ENCODE measurements at regions not wholly inside any gene's neighbourhood (a gene's known extent, or its start where the extent isn't known, plus 50 kb on each side); places are given as distances from the start of the nearest gene placed in this dataset.
"Not testable (repeated sequence)": the region's sequence is repeated elsewhere in the genome, so short reads cannot be mapped to it uniquely, and the experiment has no call there.

DNA sequence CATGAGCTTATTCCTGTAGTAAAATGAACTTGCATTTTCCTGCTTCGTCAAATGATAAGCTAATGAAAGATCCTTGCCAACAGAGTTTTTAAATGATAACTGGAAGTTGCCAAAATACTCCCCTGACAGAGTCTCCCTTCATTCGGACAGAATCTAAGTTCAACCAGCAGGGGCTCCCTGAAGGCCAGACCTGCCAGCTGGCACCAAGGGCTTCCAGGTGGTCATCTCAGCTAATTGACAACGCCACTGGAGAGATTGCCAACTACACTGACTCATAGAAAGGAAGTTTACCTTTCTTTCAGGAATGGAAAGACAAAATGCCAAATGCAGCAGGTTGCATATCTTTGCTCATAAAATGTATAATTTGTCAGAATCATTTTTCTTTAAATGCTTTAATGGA lies 462.8 kb downstream of the GXYLT1 start:
- no peaks in the 10 kb centered on the region for H3K27me3 ChIP-seq (ENCODE audit: control insufficient read depth in 2 of 2, insufficient read depth in 2 of 2, low read length in 2 of 2)
- H3K9ac ChIP-seq (ENCODE audit: low read depth in 1 of 2, low read length in 2 of 2), result no peak overlapping the region
- H3K4me1 ChIP-seq (ENCODE audit: control insufficient read depth in 2 of 2, insufficient read depth in 2 of 2, low read length in 2 of 2), result no peaks in the 10 kb centered on the region
- H3K36me3 ChIP-seq (ENCODE audit: control insufficient read depth in 2 of 2, insufficient read depth in 2 of 2, low read length in 2 of 2), result no peaks in the 10 kb centered on the region
- no peaks in the 10 kb centered on the region for H3K9me3 ChIP-seq (ENCODE audit: control insufficient read depth in 2 of 2, low read length in 2 of 2)
- no peak overlapping the region for H3K27ac ChIP-seq (ENCODE audit: low read depth in 2 of 2, low read length in 2 of 2)
- H3K4me3 ChIP-seq (ENCODE audit: low read length in 2 of 2), result no peak overlapping the region

DNA sequence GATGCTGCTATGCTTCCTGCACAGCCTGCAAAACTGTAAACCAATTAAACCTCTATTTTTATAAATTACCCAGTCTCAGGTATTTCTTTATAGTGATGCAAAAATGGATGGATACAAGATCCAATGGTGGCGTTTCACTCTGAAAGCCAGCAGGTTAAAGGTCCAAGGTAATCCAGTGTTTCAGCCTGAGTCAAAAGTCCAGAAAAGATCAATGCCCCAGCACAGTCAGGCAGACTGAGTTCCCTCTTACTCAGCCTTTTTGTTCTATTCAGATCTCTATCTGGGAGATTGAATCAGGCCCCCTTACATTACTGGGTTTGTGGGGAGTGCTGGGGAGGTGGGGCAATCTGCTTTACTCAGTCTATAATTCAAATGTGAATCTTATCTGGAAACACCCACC lies 464.5 kb downstream of the GXYLT1 start:
- Histone ChIP-seq H3K9me3 (ENCODE audit: control insufficient read depth in 2 of 2, low read length in 2 of 2) (no peaks in the 10 kb centered on the region), H3K36me3 (ENCODE audit: control insufficient read depth in 2 of 2, insufficient read depth in 2 of 2, low read length in 2 of 2) (no peaks in the 10 kb centered on the region), H3K27me3 (ENCODE audit: control insufficient read depth in 2 of 2, insufficient read depth in 2 of 2, low read length in 2 of 2) (no peaks in the 10 kb centered on the region), H3K9ac (ENCODE audit: low read depth in 1 of 2, low read length in 2 of 2) (no peak overlapping the region), H3K4me3 (ENCODE audit: low read length in 2 of 2) (no peak overlapping the region), H3K4me1 (ENCODE audit: control insufficient read depth in 2 of 2, insufficient read depth in 2 of 2, low read length in 2 of 2) (no peaks in the 10 kb centered on the region), H3K27ac (ENCODE audit: low read depth in 2 of 2, low read length in 2 of 2) (no peak overlapping the region)

DNA sequence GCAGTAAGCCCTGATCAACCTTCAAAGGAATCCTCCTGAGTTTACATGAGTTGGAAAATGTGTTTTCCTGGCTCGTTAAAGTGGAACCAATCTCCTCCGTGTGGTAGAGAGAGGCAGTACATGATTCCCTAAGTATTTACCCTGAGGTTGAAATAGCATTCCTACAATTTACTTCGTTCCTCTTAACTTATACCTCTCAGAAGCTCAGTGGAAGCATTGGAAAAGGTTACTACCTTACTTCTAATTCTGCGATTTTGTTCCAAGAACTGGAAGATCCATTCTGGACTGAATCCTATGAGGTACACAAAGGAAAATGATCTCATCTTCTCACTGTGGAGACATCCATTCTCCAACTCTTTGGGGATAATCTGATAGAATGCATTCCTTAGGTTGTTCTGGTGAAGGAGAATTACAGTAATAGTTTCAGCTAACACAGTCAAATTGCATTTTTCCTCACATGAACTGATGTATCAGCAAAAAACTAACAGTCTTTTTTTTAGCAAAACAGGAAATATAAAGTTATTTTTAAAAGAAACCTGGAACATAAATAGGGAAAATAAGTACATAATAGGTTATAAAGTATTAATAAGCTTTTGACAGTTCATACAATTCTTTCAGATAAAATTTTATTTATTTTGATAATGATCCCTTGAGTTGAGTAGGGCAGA lies 475.6 kb downstream of the PDZRN4 start:
- no peak overlapping the region for H3K27ac ChIP-seq (ENCODE audit: low read depth in 2 of 2, low read length in 2 of 2)

DNA sequence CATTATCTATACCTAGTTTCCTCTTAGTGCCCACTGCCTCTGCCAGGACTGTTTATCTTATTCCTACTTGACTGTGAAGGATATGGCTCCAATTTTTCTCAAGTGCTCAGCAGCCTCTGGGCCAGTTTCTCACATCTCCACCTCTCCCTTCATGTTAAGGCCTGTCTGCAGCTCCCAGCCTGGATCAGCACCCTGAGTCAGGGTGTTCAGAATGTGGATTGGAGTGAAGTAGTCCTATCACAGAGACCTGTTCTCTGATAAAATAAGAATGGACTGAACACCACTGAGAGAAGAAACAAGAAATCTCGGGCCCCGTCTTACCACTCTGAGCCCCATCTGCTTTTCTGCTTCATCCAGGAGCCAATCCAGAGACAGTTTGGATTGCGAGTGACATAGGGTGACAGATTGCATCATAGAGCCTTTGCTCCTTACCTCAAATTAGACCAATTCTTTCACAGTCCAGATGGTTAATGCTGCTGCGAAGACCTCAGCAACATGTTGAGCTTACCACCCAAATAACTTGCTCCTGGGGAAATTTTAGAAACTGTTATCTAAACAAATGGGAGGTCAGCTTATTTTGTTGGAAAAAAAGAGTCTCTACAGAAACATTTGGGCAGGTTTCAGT lies 473.1 kb downstream of the PDZRN4 start:
- Histone ChIP-seq H3K9ac (ENCODE audit: low read depth in 1 of 2, low read length in 2 of 2) (no peak overlapping the region), H3K27ac (ENCODE audit: low read depth in 2 of 2, low read length in 2 of 2) (no peak overlapping the region), H3K36me3 (ENCODE audit: control insufficient read depth in 2 of 2, insufficient read depth in 2 of 2, low read length in 2 of 2) (no peaks in the 10 kb centered on the region), H3K9me3 (ENCODE audit: control insufficient read depth in 2 of 2, low read length in 2 of 2) (no peaks in the 10 kb centered on the region), H3K4me3 (ENCODE audit: low read length in 2 of 2) (no peak overlapping the region), H3K4me1 (ENCODE audit: control insufficient read depth in 2 of 2, insufficient read depth in 2 of 2, low read length in 2 of 2) (no peaks in the 10 kb centered on the region), H3K27me3 (ENCODE audit: control insufficient read depth in 2 of 2, insufficient read depth in 2 of 2, low read length in 2 of 2) (no peaks in the 10 kb centered on the region)

More for the DNA sequence above, 475.6 kb downstream of the PDZRN4 start:
- no peak overlapping the region for H3K4me3 ChIP-seq (ENCODE audit: low read length in 2 of 2)
- no peaks in the 10 kb centered on the region for H3K4me1 ChIP-seq (ENCODE audit: control insufficient read depth in 2 of 2, insufficient read depth in 2 of 2, low read length in 2 of 2)
- H3K9me3 ChIP-seq (ENCODE audit: control insufficient read depth in 2 of 2, low read length in 2 of 2), result no peaks in the 10 kb centered on the region
- no peaks in the 10 kb centered on the region for H3K36me3 ChIP-seq (ENCODE audit: control insufficient read depth in 2 of 2, insufficient read depth in 2 of 2, low read length in 2 of 2)
- no peak overlapping the region for H3K9ac ChIP-seq (ENCODE audit: low read depth in 1 of 2, low read length in 2 of 2)
- H3K27me3 ChIP-seq (ENCODE audit: control insufficient read depth in 2 of 2, insufficient read depth in 2 of 2, low read length in 2 of 2), result no peaks in the 10 kb centered on the region

DNA sequence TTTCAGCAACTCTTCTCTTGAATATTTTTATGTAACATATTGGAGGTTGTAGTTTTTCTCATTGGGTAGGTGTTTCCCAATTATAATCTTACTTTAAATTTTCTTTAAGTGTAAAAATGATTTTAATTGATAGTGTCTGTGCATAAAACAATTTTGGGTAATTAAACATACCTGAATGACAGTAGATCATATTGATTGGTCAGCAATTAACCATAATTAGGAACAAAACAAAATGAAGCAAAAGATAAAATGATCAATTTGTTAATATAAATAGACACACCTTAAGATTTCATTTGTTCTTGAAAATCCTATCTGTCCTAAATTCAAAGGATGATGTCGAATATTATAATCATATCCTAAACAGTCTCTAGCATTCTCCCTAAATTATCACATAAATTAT lies 468.3 kb downstream of the PDZRN4 start:
- no peaks in the 10 kb centered on the region for H3K9me3 ChIP-seq (ENCODE audit: control insufficient read depth in 2 of 2, low read length in 2 of 2)
- H3K9ac ChIP-seq (ENCODE audit: low read depth in 1 of 2, low read length in 2 of 2), result no peak overlapping the region
- H3K27ac ChIP-seq (ENCODE audit: low read depth in 2 of 2, low read length in 2 of 2), result no peak overlapping the region
- H3K4me1 ChIP-seq (ENCODE audit: control insufficient read depth in 2 of 2, insufficient read depth in 2 of 2, low read length in 2 of 2), result no peaks in the 10 kb centered on the region
- H3K36me3 ChIP-seq (ENCODE audit: control insufficient read depth in 2 of 2, insufficient read depth in 2 of 2, low read length in 2 of 2), result no peaks in the 10 kb centered on the region
- H3K4me3 ChIP-seq (ENCODE audit: low read length in 2 of 2), result no peak overlapping the region
- no peaks in the 10 kb centered on the region for H3K27me3 ChIP-seq (ENCODE audit: control insufficient read depth in 2 of 2, insufficient read depth in 2 of 2, low read length in 2 of 2)

DNA sequence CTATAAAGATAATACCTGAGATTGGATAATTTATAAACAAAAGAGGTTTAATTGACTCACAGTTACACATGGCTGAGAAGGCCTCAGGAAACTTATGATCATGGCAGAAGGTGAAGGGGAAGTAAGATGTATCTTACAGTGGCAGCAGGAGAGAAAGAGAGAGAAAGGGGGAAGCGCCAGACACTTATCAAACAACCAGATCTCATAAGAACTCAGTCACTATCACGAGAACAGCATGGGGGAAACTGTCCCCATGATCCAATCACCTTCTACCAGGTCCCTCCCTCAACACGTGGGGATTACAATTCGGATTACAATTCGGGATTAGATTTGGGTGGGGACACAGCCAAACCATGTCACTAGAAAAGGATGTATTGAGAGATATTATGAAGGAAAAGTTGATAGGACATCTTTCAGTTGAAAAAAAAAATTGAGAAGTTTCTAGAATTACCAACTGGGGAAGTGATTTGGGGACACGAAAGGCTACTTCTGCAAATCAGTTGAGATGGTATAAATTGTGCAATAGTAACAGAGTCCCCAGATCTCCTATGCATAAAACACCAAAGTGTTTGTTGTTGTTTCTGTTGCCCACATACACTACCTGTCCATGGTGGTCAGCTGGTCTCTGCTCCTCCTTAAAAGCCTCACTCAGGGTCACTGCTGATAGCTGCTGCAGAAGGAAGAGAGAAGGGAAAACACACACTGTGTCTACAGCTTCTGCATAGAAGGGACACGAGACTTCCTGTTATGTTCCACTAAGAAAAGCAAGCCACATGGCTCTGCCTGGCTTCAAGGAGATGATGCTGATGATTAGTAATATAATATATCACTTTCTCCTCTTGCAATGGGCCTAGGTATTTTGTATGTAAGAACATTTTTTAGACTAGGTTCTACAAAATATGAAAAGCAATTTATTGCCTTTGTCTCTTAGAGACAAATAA lies 465.5 kb downstream of the PDZRN4 start:
- no peak overlapping the region for H3K27ac ChIP-seq (ENCODE audit: low read depth in 2 of 2, low read length in 2 of 2)
- no peaks in the 10 kb centered on the region for H3K36me3 ChIP-seq (ENCODE audit: control insufficient read depth in 2 of 2, insufficient read depth in 2 of 2, low read length in 2 of 2)
- no peak overlapping the region for H3K4me3 ChIP-seq (ENCODE audit: low read length in 2 of 2)
- no peaks in the 10 kb centered on the region for H3K4me1 ChIP-seq (ENCODE audit: control insufficient read depth in 2 of 2, insufficient read depth in 2 of 2, low read length in 2 of 2)
- no peak overlapping the region for H3K9ac ChIP-seq (ENCODE audit: low read depth in 1 of 2, low read length in 2 of 2)
- H3K9me3 ChIP-seq (ENCODE audit: control insufficient read depth in 2 of 2, low read length in 2 of 2), result no peaks in the 10 kb centered on the region
- no peaks in the 10 kb centered on the region for H3K27me3 ChIP-seq (ENCODE audit: control insufficient read depth in 2 of 2, insufficient read depth in 2 of 2, low read length in 2 of 2)

DNA sequence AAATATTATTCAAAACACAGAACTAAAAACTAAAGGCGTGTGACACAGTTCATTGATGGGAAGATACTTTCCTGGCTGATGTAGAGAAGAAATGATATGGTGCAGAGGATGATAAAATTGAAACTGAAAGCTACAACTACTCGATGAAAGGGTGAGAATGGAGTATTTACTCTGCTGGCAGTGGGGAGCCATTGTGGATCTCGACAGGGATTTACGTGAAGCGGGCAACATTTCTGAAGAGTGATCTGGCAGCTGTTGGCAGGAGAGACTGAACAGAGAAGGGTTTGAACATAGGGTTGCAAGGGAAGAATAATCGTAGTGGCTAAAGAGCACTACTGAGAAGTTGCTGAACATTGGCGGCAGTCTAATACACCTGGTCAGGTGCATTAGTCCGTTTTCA lies 464.9 kb downstream of the PDZRN4 start:
- no peaks in the 10 kb centered on the region for H3K36me3 ChIP-seq (ENCODE audit: control insufficient read depth in 2 of 2, insufficient read depth in 2 of 2, low read length in 2 of 2)
- H3K27ac ChIP-seq (ENCODE audit: low read depth in 2 of 2, low read length in 2 of 2), result no peak overlapping the region
- H3K9me3 ChIP-seq (ENCODE audit: control insufficient read depth in 2 of 2, low read length in 2 of 2), result no peaks in the 10 kb centered on the region
- no peaks in the 10 kb centered on the region for H3K27me3 ChIP-seq (ENCODE audit: control insufficient read depth in 2 of 2, insufficient read depth in 2 of 2, low read length in 2 of 2)
- H3K4me3 ChIP-seq (ENCODE audit: low read length in 2 of 2), result no peak overlapping the region
- no peaks in the 10 kb centered on the region for H3K4me1 ChIP-seq (ENCODE audit: control insufficient read depth in 2 of 2, insufficient read depth in 2 of 2, low read length in 2 of 2)
- no peak overlapping the region for H3K9ac ChIP-seq (ENCODE audit: low read depth in 1 of 2, low read length in 2 of 2)

DNA sequence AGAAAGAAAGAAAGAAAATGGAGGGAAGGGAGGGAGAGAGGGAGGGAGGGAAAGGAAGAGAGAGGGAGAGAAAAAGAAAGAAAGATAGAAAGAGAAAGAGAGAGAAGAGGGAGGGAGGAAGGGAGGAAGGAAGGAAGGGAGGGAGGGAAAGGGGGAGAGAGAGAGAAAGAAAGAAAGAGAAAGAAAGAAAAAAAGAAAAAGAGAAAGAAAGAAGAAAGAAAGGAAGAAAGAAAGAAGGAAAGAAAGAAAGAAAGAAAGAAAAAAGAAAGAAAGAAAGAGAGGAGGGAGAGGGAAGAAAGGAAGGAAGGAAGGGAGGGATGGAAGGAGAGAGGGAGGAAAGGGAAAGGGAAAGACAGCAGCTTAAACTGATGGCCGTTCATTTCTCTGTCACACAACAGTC lies 457.5 kb downstream of the PDZRN4 start:
- H3K27ac ChIP-seq (ENCODE audit: low read depth in 2 of 2, low read length in 2 of 2), result no peak overlapping the region
- no peak overlapping the region for H3K9ac ChIP-seq (ENCODE audit: low read depth in 1 of 2, low read length in 2 of 2)
- no peaks in the 10 kb centered on the region for H3K36me3 ChIP-seq (ENCODE audit: control insufficient read depth in 2 of 2, insufficient read depth in 2 of 2, low read length in 2 of 2)
- no peak overlapping the region for H3K4me3 ChIP-seq (ENCODE audit: low read length in 2 of 2)
- no peaks in the 10 kb centered on the region for H3K9me3 ChIP-seq (ENCODE audit: control insufficient read depth in 2 of 2, low read length in 2 of 2)
- H3K27me3 ChIP-seq (ENCODE audit: control insufficient read depth in 2 of 2, insufficient read depth in 2 of 2, low read length in 2 of 2), result no peaks in the 10 kb centered on the region
- no peaks in the 10 kb centered on the region for H3K4me1 ChIP-seq (ENCODE audit: control insufficient read depth in 2 of 2, insufficient read depth in 2 of 2, low read length in 2 of 2)

DNA sequence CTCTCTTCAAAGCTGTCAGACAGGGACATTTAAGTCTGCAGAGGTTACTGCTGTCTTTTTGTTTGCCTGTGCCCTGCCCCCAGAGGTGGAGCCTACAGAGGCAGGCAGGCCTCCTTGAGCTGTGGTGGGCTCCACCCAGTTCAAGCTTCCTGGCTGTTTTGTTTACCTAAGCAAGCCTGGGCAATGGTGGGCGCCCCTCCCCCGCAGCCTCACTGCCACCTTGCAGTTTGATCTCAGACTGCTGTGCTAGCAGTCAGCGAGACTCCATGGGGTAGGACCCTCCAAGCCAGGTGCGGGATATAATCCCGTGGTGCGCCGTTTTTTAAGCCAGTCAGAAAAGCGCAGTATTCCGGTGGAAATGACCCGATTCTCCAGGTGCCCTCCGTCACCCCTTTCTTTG lies 454.7 kb downstream of the PDZRN4 start:
- not testable (repeated sequence) for H3K9me3 ChIP-seq (ENCODE audit: control insufficient read depth in 2 of 2, low read length in 2 of 2); H3K4me1 ChIP-seq (ENCODE audit: control insufficient read depth in 2 of 2, insufficient read depth in 2 of 2, low read length in 2 of 2); H3K9ac ChIP-seq (ENCODE audit: low read depth in 1 of 2, low read length in 2 of 2); H3K27ac ChIP-seq (ENCODE audit: low read depth in 2 of 2, low read length in 2 of 2); H3K4me3 ChIP-seq (ENCODE audit: low read length in 2 of 2); H3K36me3 ChIP-seq (ENCODE audit: control insufficient read depth in 2 of 2, insufficient read depth in 2 of 2, low read length in 2 of 2); H3K27me3 ChIP-seq (ENCODE audit: control insufficient read depth in 2 of 2, insufficient read depth in 2 of 2, low read length in 2 of 2)

DNA sequence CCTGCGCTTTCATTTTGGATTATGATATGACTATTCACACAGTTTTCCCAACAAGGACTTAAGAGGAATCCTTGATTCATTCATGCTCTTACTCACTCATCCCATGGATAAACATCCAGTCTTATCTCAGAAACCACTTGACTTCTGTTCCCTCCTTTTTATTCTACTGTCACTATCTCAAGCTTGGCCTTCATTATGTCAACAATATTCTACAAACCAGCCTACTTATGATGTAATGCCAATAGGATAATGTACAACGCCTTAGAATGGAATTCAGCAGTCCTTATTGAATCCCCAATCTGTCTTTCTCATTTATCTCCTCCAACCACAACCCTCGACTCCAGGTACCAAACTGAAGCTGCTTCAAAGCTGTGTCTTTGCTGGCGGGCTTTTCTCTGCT lies 448.5 kb downstream of the PDZRN4 start:
- Histone ChIP-seq H3K27me3 (ENCODE audit: control insufficient read depth in 2 of 2, insufficient read depth in 2 of 2, low read length in 2 of 2) (no peaks in the 10 kb centered on the region), H3K36me3 (ENCODE audit: control insufficient read depth in 2 of 2, insufficient read depth in 2 of 2, low read length in 2 of 2) (no peaks in the 10 kb centered on the region), H3K27ac (ENCODE audit: low read depth in 2 of 2, low read length in 2 of 2) (no peak overlapping the region), H3K4me1 (ENCODE audit: control insufficient read depth in 2 of 2, insufficient read depth in 2 of 2, low read length in 2 of 2) (no peaks in the 10 kb centered on the region), H3K4me3 (ENCODE audit: low read length in 2 of 2) (no peak overlapping the region), H3K9me3 (ENCODE audit: control insufficient read depth in 2 of 2, low read length in 2 of 2) (no peaks in the 10 kb centered on the region), H3K9ac (ENCODE audit: low read depth in 1 of 2, low read length in 2 of 2) (no peak overlapping the region)

Measured in mucosa of rectum (tissue), 2 donors.